ENCODE measurements at regions not wholly inside any gene's neighbourhood (a gene's known extent, or its start where the extent isn't known, plus 50 kb on each side); places are given as distances from the start of the nearest gene placed in this dataset.

GRCh38 chr1:184854496-184855140, 100.0 kb upstream of the EDEM3 start:
- no peak for TF ChIP-seq ZNF138 (tag by site-specific recombination; IDR thresholded peaks at IDR 0.05; ENCODE audit: borderline replicate concordance)
- no peak for TF ChIP-seq ZNF23 (tag by site-specific recombination; IDR thresholded peaks at IDR 0.05; ENCODE audit: borderline replicate concordance)
- no peak for TF ChIP-seq ZNF341 (tag by site-specific recombination; IDR thresholded peaks at IDR 0.05; ENCODE audit: low read depth)
- TF ChIP-seq, protein P1, sequence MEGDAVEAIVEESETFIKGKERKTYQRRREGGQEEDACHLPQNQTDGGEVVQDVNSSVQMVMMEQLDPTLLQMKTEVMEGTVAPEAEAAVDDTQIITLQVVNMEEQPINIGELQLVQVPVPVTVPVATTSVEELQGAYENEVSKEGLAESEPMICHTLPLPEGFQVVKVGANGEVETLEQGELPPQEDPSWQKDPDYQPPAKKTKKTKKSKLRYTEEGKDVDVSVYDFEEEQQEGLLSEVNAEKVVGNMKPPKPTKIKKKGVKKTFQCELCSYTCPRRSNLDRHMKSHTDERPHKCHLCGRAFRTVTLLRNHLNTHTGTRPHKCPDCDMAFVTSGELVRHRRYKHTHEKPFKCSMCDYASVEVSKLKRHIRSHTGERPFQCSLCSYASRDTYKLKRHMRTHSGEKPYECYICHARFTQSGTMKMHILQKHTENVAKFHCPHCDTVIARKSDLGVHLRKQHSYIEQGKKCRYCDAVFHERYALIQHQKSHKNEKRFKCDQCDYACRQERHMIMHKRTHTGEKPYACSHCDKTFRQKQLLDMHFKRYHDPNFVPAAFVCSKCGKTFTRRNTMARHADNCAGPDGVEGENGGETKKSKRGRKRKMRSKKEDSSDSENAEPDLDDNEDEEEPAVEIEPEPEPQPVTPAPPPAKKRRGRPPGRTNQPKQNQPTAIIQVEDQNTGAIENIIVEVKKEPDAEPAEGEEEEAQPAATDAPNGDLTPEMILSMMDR (tag by site-specific recombination; IDR thresholded peaks at IDR 0.05): no peak
- no peak for TF ChIP-seq WT1 (tag by site-specific recombination; IDR thresholded peaks at IDR 0.05)
- no peak for TF ChIP-seq ZNF830 (tag by site-specific recombination; IDR thresholded peaks at IDR 0.05; ENCODE audit: low read depth)
- TF ChIP-seq, protein P2, sequence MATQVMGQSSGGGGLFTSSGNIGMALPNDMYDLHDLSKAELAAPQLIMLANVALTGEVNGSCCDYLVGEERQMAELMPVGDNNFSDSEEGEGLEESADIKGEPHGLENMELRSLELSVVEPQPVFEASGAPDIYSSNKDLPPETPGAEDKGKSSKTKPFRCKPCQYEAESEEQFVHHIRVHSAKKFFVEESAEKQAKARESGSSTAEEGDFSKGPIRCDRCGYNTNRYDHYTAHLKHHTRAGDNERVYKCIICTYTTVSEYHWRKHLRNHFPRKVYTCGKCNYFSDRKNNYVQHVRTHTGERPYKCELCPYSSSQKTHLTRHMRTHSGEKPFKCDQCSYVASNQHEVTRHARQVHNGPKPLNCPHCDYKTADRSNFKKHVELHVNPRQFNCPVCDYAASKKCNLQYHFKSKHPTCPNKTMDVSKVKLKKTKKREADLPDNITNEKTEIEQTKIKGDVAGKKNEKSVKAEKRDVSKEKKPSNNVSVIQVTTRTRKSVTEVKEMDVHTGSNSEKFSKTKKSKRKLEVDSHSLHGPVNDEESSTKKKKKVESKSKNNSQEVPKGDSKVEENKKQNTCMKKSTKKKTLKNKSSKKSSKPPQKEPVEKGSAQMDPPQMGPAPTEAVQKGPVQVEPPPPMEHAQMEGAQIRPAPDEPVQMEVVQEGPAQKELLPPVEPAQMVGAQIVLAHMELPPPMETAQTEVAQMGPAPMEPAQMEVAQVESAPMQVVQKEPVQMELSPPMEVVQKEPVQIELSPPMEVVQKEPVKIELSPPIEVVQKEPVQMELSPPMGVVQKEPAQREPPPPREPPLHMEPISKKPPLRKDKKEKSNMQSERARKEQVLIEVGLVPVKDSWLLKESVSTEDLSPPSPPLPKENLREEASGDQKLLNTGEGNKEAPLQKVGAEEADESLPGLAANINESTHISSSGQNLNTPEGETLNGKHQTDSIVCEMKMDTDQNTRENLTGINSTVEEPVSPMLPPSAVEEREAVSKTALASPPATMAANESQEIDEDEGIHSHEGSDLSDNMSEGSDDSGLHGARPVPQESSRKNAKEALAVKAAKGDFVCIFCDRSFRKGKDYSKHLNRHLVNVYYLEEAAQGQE (tag by site-specific recombination; IDR thresholded peaks at IDR 0.05): no peak
- no peak for TF ChIP-seq ZNF501 (tag by site-specific recombination; IDR thresholded peaks at IDR 0.05)
- no peak for TF ChIP-seq KLF1 (tag by site-specific recombination; IDR thresholded peaks at IDR 0.05)
